C1 segment of cervical spinal cord (tissue), 14 donors: ENCODE measurements at regions not wholly inside any gene's neighbourhood (a gene's known extent, or its start where the extent isn't known, plus 50 kb on each side); places are given as distances from the start of the nearest gene placed in this dataset.
"Not testable (repeated sequence)": the region's sequence is repeated elsewhere in the genome, so short reads cannot be mapped to it uniquely, and the experiment has no call there.

ENCODE experiments used
- DNase-seq, 14 donors: peaks; one replicate each; lab custom pipeline; 2025; lab: John Stamatoyannopoulos, UW

GRCh38 chr2:217372794-217373193, 512.9 kb upstream of the TNP1 start:
- DNase-seq, result no peak

GRCh38 chr2:217371781-217372213, 511.9 kb upstream of the TNP1 start:
- peak in 1 of 14 donors; percentile 24 for DNase-seq

- DNase-seq, result no peak
Observed at GRCh38 chr2:217370391-217370790, 510.5 kb upstream of the TNP1 start.

GRCh38 chr2:217367464-217367863, 507.6 kb upstream of the TNP1 start:
- no peak for DNase-seq

GRCh38 chr2:217366966-217367365, 507.1 kb upstream of the TNP1 start:
- no peak for DNase-seq

GRCh38 chr2:217366266-217366895, 506.5 kb upstream of the TNP1 start:
- DNase-seq, result no peak

- DNase-seq, result no peak
Observed at GRCh38 chr2:217365656-217366055, 505.8 kb upstream of the TNP1 start.

- DNase-seq, result no peak
Observed at GRCh38 chr2:217364224-217364623, 504.4 kb upstream of the TNP1 start.

- no peak for DNase-seq
Observed at GRCh38 chr2:217363470-217363869, 503.6 kb upstream of the TNP1 start.

- no peak for DNase-seq
Observed at GRCh38 chr2:217362710-217363109, 502.8 kb upstream of the TNP1 start.

- DNase-seq, result no peak
Observed at GRCh38 chr2:217362286-217362685, 502.4 kb upstream of the TNP1 start.

- no peak for DNase-seq
Observed at GRCh38 chr2:217361483-217361880, 501.6 kb upstream of the TNP1 start.

GRCh38 chr2:217360781-217361482, 501.1 kb upstream of the TNP1 start:
- no peak for DNase-seq

GRCh38 chr2:217360111-217360510, 500.2 kb upstream of the TNP1 start:
- no peak for DNase-seq

- DNase-seq, result no peak
Observed at GRCh38 chr2:217357886-217358620, 498.2 kb upstream of the TNP1 start.

- peak in 11 of 14 donors; percentile 2 to 68 (median 38) for DNase-seq
Observed at GRCh38 chr2:217356781-217357180, 496.9 kb upstream of the TNP1 start.

- DNase-seq, result no peak
Observed at GRCh38 chr2:217356142-217356541, 496.3 kb upstream of the TNP1 start.

- DNase-seq, result no peak
Observed at GRCh38 chr2:217353591-217353990, 493.7 kb upstream of the TNP1 start.

GRCh38 chr2:217351378-217351777, 491.5 kb upstream of the TNP1 start:
- no peak for DNase-seq

GRCh38 chr2:217349251-217349650, 489.4 kb upstream of the TNP1 start:
- no peak for DNase-seq

- DNase-seq, result not testable (repeated sequence)
Observed at GRCh38 chr2:217347630-217348029, 487.8 kb upstream of the TNP1 start.

- not testable (repeated sequence) for DNase-seq
Observed at GRCh38 chr2:217346043-217346442, 486.2 kb upstream of the TNP1 start.

- DNase-seq, result no peak
Observed at GRCh38 chr2:217340899-217341298, 481.0 kb upstream of the TNP1 start.
